Heart left ventricle (tissue), 13 donors: ENCODE measurements at regions not wholly inside any gene's neighbourhood (a gene's known extent, or its start where the extent isn't known, plus 50 kb on each side); places are given as distances from the start of the nearest gene placed in this dataset.

Experiments
- CTCF ChIP-seq, 12 donors: fragments of 200-600 bp; sonication (generic) in 4 of 12; IDR thresholded peaks; one replicate each; pipeline versions ENCODE4 v1.5.0 to v1.8.0; 2018 to 2022; ENCODE audit warnings: antibody characterized with exemption in 12 of 12, mild to moderate bottlenecking in 5 of 12
- POLR2A ChIP-seq, 2 donors: fragments of 450-650 bp; IDR thresholded peaks; one replicate each; pipeline ENCODE4 v1.6.1; 2017; ENCODE audit warnings: antibody characterized with exemption in 2 of 2, mild to moderate bottlenecking in 2 of 2, moderate library complexity in 2 of 2
- donor health status: ischemic (EF 13 %, LVEDD 7.1; RV severe dilation, severe dysfunction).
- donor health status: DM: no; HTN: yes; CAD: no.
- donor health status: DM: no; HTN: no; CAD: no.
- donor health status: ischemic (EF 25% LVEDD 6.9; RV normal size, moderate dysfunction).
- donor health status: ischemic (EF 25% LVEDD 5.7; RV mildly dilated, moderate dysfunction).
- donor health status: ischemic (EF 35%, LVEDD 5.7; RV mildly dilated, moderate dysfunction).
- donor health status: nonischemic (EF 11% LVEDD 7.7; RV severe dilation, severe dysfunction).
- donor health status: DM: yes; HTN: yes; CAD: no.
- donor health status: PGD.
- donor health status: ischemic (EF 29% LVEDD 5.4; RV normal size, mild dysfunction).
- donor health status: nonischemic (EF 23%, LVEDD 6.1; RV moderate dilation, normal function).

- TF ChIP-seq CTCF (IDR thresholded peaks at IDR 0.05) = no peak
- TF ChIP-seq POLR2A (IDR thresholded peaks at IDR 0.05) = no peak
Observed at GRCh38 chr13:40243982-40244381, 422.5 kb downstream of the FOXO1 start.
